Esophagus mucosa (tissue), 1 donor: ENCODE measurements at regions not wholly inside any gene's neighbourhood (a gene's known extent, or its start where the extent isn't known, plus 50 kb on each side); places are given as distances from the start of the nearest gene placed in this dataset.
"Not testable (repeated sequence)": the region's sequence is repeated elsewhere in the genome, so short reads cannot be mapped to it uniquely, and the experiment has no call there.

Experiments used
- ATAC-seq: fragments of 200-7000 bp; cut with Tn5 transposase; one replicate; pipeline ENCODE4 v1.9.1; 2020
- donor health status: DM: yes; HTN: yes; CAD: no.

- no peak for ATAC-seq
Observed at GRCh38 chr13:106089261-106089980, 446.0 kb downstream of the EFNB2 start.

DNA sequence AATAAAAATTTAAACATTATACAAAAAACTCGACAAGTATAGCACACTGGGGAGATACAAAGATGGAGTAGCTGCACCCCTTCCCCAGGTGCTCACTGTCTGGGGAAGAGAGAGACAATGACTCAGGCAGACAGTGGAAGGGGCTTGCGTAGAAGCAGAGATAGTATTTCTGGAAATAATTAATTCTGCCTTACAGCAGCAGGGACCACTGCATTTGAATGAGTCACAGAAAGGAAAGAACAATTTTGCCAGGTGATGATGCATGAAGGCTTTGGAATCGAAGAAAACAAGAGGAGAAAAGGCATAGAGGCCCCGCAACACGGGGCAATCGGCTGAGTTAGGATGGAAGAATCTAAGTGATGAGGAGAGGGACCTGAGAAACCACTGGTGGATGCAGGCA lies 447.4 kb downstream of the EFNB2 start:
- no peak for ATAC-seq

DNA sequence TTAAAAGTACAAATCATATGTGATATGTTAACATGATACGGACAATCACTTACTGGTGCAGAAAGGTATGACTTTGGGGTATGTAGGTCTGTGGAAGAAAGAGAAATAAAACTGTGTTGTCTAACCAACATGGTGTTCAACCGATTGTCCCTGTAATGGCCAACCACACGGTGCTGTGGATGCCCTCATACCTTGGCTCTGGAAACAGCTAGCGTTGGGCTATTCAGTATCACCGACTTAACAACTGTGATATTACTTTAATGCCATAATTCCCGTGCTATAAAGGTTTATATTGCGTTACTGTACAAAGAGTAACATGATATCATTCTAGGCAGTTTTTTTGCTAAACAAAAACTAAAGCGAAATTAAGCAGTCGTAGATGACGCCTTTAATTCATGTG lies 448.3 kb downstream of the EFNB2 start:
- ATAC-seq, result no peak

DNA sequence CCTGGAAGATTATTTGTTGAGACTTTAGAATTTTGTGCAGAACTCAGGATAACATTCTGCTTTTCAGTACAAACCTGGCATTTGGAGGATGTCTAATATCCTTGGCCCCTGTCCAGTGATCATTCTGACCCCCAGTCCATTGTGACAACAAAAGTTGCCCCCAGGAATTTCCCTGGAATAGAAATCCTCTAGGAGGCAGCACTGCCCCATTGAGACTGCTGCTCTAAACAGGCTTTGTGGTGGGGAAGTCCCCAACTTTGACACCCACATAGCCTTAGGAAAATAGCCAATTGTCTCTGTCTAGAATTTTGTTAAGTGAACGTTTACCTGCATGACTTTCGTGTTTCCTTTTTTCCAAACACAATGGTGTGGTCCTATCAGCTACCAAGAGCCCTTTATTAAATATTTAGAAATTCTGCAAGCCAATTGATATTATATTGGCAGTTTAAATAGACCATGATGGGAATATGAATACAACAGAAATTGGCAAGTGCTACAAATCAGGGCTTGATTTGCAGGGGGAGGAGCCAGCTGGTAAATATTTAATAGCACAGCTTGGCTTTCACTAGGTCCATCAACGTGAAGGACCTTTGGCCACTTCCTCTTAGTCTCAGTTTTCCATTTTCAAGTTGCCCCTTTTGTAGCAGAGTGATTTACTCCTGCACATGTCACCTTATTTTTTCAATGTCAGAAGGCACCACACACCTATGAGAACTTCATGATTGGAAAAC lies 451.7 kb downstream of the EFNB2 start:
- ATAC-seq, result peak; percentile 67

DNA sequence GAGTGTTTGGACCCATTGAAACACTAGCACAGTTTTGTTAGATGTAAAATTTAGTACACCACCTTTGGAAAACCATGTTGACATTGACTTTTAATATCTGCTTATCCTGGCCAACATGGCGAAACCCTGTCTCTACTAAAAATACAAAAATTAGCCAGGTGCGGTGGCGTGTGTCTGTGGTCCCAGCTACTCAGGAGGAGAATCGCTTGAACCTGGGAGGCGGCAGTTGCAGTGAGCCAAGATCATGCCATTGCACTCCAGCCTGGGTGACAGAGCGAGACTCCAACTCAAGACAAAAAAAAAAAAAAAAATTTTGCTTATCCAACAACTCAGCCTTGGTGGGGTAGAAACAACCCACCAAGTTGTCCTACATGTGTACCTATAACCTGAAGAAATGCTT lies 454.2 kb downstream of the EFNB2 start:
- not testable (repeated sequence) for ATAC-seq

GRCh38 chr13:106078191-106078590 lies 457.3 kb downstream of the EFNB2 start:
- no peak for ATAC-seq

- no peak for ATAC-seq
Observed at GRCh38 chr13:106077017-106077416, 458.4 kb downstream of the EFNB2 start.

DNA sequence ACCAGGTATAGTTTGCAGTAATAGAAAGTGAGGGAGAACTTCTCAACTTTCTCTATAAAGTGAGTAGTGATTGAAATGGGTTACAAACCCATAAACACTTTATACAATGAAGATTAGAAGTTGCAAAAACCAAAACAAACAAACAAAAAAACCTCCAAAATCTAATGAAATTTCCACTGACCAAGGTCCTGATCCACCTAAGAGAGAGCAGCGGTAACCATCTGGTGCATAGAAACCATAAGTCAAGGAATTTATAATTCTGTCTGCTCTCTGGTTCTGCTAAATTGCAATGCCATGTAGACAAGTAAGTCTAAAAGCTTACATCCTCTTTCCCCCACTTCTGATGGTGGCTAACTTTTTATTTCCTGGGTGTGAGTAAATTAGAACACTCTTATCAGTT lies 463.4 kb downstream of the EFNB2 start:
- ATAC-seq, result no peak

GRCh38 chr13:106063591-106064313 lies 471.7 kb downstream of the EFNB2 start:
- peak; percentile 49 for ATAC-seq

GRCh38 chr13:106061781-106062180 lies 473.7 kb downstream of the EFNB2 start:
- ATAC-seq, result no peak

DNA sequence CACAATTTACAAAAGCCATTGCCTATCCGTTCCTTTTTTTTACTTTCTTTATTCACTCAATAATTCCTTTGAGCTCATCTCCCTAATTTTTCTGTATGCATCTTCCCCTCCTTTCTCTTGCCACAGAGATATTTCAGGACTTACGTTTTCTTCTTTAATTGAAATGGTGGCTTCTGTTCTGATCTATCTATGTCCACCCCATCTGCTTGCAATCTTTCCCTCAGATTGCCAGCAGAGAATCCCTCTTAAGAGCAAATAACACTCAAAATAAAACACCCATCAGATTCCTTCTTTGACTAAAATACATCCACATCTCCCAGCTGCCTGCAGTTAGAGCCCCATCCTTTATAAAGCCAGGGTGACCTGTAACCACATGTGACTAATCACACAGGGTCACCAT lies 478.6 kb downstream of the EFNB2 start:
- ATAC-seq, result no peak

DNA sequence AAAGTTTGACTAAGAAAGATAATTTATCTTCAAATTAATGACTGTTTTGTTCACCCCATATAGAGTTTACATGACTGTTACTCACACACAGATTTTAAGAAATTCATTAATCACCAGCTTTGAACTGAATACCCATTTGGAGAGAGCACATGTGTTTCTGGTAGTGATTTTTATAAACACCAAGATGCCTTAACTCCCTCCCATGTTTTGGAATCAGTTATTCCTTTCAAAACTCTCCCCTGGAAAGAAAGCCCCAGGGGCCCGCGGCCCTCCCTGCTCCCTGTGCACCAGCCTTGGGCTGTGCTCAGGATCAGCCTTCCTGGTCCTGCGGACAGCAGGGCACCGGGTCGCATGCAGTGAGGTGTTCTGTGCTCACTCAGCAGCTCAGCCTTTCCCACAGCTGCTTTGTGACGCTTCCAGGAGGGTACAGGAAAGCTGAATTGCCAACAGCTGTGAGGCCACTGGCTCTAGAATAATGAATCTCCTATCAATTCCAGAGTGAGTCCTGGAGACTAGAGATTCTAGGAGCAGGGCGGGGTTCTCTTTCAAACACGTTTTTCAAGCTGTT lies 483.2 kb downstream of the EFNB2 start:
- no peak for ATAC-seq

GRCh38 chr13:106049171-106049570 lies 486.3 kb downstream of the EFNB2 start:
- no peak for ATAC-seq

GRCh38 chr13:106048386-106048785 lies 487.1 kb downstream of the EFNB2 start:
- no peak for ATAC-seq

GRCh38 chr13:106047859-106048258 lies 487.6 kb downstream of the EFNB2 start:
- ATAC-seq, result no peak

DNA sequence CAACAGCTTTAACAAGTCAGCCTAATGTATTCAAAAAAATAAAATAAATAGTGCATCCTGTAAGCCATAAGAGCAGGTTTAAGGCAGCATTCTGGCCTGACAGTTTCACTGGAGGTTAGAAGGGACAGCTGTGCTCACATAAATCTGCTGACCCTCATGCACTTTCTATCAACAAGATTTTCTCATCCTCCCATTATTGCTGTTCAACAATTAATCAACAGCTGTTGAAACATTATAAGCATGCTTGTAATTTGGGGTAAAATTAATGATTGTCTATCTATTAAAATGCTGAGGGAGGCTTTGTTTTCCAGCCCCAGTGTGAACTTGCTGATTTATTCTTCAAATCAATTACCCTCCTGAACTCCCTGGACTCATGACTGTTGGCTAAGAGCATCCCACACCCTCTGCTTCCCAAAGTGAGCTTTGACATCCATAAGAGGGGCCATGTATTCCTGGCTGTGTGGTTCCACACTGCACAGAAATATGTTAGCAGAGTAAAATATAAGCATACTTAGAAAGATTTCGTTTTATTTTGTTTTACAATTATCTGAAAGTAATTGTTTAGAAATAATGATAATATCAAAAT lies 492.4 kb downstream of the EFNB2 start:
- ATAC-seq, result no peak

DNA sequence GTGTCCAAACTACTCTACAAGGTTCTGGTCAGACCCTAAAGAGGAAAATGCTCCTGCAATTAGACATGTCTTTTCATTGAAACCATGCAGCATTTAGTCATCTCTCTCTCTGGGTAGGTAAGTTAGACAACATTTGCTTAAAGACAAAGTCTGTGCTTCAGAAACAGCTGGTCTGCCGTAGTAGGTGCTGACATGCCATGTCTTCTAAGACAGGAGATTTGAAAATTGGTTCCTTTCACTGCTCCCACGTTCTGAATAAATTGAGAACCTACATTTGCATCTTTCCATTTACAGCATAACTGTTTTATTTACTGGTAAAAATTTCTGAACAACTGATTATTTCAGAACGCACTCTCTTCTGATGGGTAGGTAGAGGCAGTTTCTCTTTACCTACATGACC lies 494.0 kb downstream of the EFNB2 start:
- no peak for ATAC-seq

DNA sequence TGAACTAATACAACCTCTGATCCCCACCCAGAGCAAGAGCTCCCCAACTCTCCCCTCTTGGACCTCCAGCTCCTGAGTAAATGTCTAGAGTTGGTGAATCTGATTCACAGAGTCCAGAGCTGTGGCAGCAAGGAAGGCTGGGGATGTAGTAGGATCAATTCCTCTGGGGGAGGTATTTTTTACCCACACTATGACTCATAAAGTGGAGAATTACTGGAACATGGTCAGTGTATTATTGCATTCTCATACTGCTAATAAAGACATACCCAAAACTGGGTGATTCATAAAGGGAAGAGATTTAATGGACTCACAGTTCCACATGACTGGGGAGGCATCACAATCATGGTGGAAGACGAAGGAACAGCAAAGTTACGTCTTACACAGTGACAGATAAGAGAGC lies 496.7 kb downstream of the EFNB2 start:
- ATAC-seq, result peak; percentile 81

DNA sequence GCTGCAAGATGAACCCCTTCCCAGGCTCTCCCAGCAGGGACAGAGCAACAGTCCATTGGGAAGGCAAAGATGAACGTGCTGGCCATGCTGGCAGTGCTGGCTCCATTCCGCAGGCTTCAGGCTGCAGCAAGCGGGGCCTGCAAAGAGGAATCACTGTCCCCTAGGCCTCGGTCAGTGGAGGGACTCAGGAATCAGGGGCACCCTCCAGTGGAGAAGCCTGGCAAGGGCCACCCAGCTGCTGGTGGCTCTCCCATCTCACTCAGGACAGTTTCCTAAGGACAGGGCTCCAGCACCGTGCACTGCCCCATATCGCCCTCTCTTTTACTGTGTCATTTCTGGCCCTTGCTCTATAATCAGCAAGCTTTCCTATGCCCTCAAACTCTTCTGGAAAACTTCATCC lies 498.6 kb downstream of the EFNB2 start:
- ATAC-seq, result no peak

- ATAC-seq, result no peak
Observed at GRCh38 chr13:106034201-106034600, 501.3 kb downstream of the EFNB2 start.

GRCh38 chr13:106033659-106034058 lies 501.8 kb downstream of the EFNB2 start:
- no peak for ATAC-seq

- ATAC-seq, result no peak
Observed at GRCh38 chr13:106032441-106032840, 503.0 kb downstream of the EFNB2 start.
